HG03280 (cell line): ENCODE measurements at regions not wholly inside any gene's neighbourhood (a gene's known extent, or its start where the extent isn't known, plus 50 kb on each side); places are given as distances from the start of the nearest gene placed in this dataset.
"Not testable (repeated sequence)": the region's sequence is repeated elsewhere in the genome, so short reads cannot be mapped to it uniquely, and the experiment has no call there.

Source experiments
- ATAC-seq: cut with Tn5 transposase; IDR thresholded peaks from one replicate; pipeline ENCODE4 v1.9.1; 2021; ENCODE audit warnings: mild to moderate bottlenecking, moderate library complexity; ENCODE audit not compliant: unreplicated experiment

- not testable (repeated sequence) for ATAC-seq
These were observed 51.5 kb downstream of the PPIAL4A start for GRCh38 chr1:120941066-120941465.

- not testable (repeated sequence) for ATAC-seq
These were observed 52.3 kb downstream of the PPIAL4A start for GRCh38 chr1:120941836-120942217.

- ATAC-seq = peak; percentile 72
These were observed 52.8 kb downstream of the PPIAL4A start for GRCh38 chr1:120942218-120942944.

- ATAC-seq = not testable (repeated sequence)
These were observed 53.4 kb downstream of the PPIAL4A start for GRCh38 chr1:120942945-120943319.

- ATAC-seq = not testable (repeated sequence)
These were observed 55.1 kb downstream of the PPIAL4A start for GRCh38 chr1:120944691-120945090.

GRCh38 chr1:120945122-120945521, 55.6 kb downstream of the PPIAL4A start:
- ATAC-seq = not testable (repeated sequence)

- not testable (repeated sequence) for ATAC-seq
These were observed 57.5 kb downstream of the PPIAL4A start for GRCh38 chr1:120947114-120947513.

- not testable (repeated sequence) for ATAC-seq
These were observed 60.2 kb downstream of the PPIAL4A start for GRCh38 chr1:120949724-120950123.

GRCh38 chr1:120950633-120951032, 61.1 kb downstream of the PPIAL4A start:
- ATAC-seq = not testable (repeated sequence)

GRCh38 chr1:120951100-120951499, 61.5 kb downstream of the PPIAL4A start:
- not testable (repeated sequence) for ATAC-seq

GRCh38 chr1:120952207-120952870, 62.8 kb downstream of the PPIAL4A start:
- not testable (repeated sequence) for ATAC-seq

- ATAC-seq = not testable (repeated sequence)
These were observed 63.3 kb downstream of the PPIAL4A start for GRCh38 chr1:120952871-120953265.

GRCh38 chr1:120954736-120955135, 65.2 kb downstream of the PPIAL4A start:
- ATAC-seq = no peak

GRCh38 chr1:120955961-120956360, 66.4 kb downstream of the PPIAL4A start:
- ATAC-seq = not testable (repeated sequence)

GRCh38 chr1:120966018-120966417, 76.4 kb downstream of the PPIAL4A start:
- ATAC-seq = not testable (repeated sequence)

GRCh38 chr1:120972863-120973262, 83.3 kb downstream of the PPIAL4A start:
- ATAC-seq = not testable (repeated sequence)

GRCh38 chr1:120973836-120974235, 84.3 kb downstream of the PPIAL4A start:
- ATAC-seq = not testable (repeated sequence)

GRCh38 chr1:120977279-120977678, 87.7 kb downstream of the PPIAL4A start:
- not testable (repeated sequence) for ATAC-seq

GRCh38 chr1:120981489-120982094, 92.0 kb downstream of the PPIAL4A start:
- not testable (repeated sequence) for ATAC-seq

- ATAC-seq = not testable (repeated sequence)
These were observed 105.0 kb downstream of the PPIAL4A start for GRCh38 chr1:120994614-120995013.

- ATAC-seq = peak; percentile 54
These were observed 105.5 kb downstream of the PPIAL4A start for GRCh38 chr1:120995025-120995424.
